ENCODE measurements at regions not wholly inside any gene's neighbourhood (a gene's known extent, or its start where the extent isn't known, plus 50 kb on each side); places are given as distances from the start of the nearest gene placed in this dataset.

GRCh38 chr9:29875547-29875946 is 2302.3 kb upstream of the C9orf72 start:
- Histone ChIP-seq H3K4me2 (no peak overlapping the region), H3K4me3 (no peak overlapping the region), H4K20me1 (ENCODE audit: insufficient read depth) (no peaks in the 10 kb centered on the region), H3K9me3 (ENCODE audit: insufficient read depth, low read depth) (no peaks in the 10 kb centered on the region), H2AFZ (no peak overlapping the region), H3K4me1 (replicated peaks; ENCODE audit: insufficient read depth) (no peaks in the 10 kb centered on the region), H3K79me2 (ENCODE audit: low read depth) (no peaks in the 10 kb centered on the region), H3K36me3 (ENCODE audit: low read depth) (no peaks in the 10 kb centered on the region), H3F3A (ENCODE audit: insufficient read depth, low read depth) (no peaks in the 10 kb centered on the region), H3K27ac (no peak overlapping the region), H3K27me3 (ENCODE audit: insufficient read depth, low read depth) (no peaks in the 10 kb centered on the region), H3K9me2 (ENCODE audit: insufficient read depth) (no peaks in the 10 kb centered on the region)
- intact Hi-C loops (cut with micrococcal nuclease; ENCODE audit: unreplicated experiment), result no loop called here
- ChIA-PET CTCF (no interaction called here), POLR2A (ENCODE audit: unreplicated experiment) (no interaction called here)
- BruUV-seq (replicated peaks), result no TSS peak
- no peak for TF ChIP-seq CTCF (conservative IDR thresholded peaks at IDR 0.05)
- DNase-seq, result no peak

GRCh38 chr9:29882767-29883166 is 2309.5 kb upstream of the C9orf72 start:
- H3K36me3 ChIP-seq (ENCODE audit: low read depth), result no peaks in the 10 kb centered on the region
- no peaks in the 10 kb centered on the region for H3K4me1 ChIP-seq (replicated peaks; ENCODE audit: insufficient read depth)
- no peaks in the 10 kb centered on the region for H3K79me2 ChIP-seq (ENCODE audit: low read depth)
- ChIA-PET POLR2A (ENCODE audit: unreplicated experiment) (no interaction called here), CTCF (no interaction called here)
- no peaks in the 10 kb centered on the region for H3K27me3 ChIP-seq (ENCODE audit: insufficient read depth, low read depth)
- no peak overlapping the region for H2AFZ ChIP-seq
- H3K9me3 ChIP-seq (ENCODE audit: insufficient read depth, low read depth), result no peaks in the 10 kb centered on the region
- no peak for TF ChIP-seq CTCF (conservative IDR thresholded peaks at IDR 0.05)
- no peak for TF ChIP-seq EZH2 (IDR thresholded peaks at IDR 0.05; ENCODE audit: low read depth)
- no TSS peak for BruUV-seq (replicated peaks)
- no peaks in the 10 kb centered on the region for H4K20me1 ChIP-seq (ENCODE audit: insufficient read depth)
- no peak overlapping the region for H3K4me3 ChIP-seq
- intact Hi-C loops (cut with micrococcal nuclease; ENCODE audit: unreplicated experiment), result no loop called here
- H3F3A ChIP-seq (ENCODE audit: insufficient read depth, low read depth), result no peaks in the 10 kb centered on the region
- H3K9me2 ChIP-seq (ENCODE audit: insufficient read depth), result no peaks in the 10 kb centered on the region
- H3K27ac ChIP-seq, result no peak overlapping the region
- no peak for DNase-seq
- H3K4me2 ChIP-seq, result no peak overlapping the region

- H3K27me3 ChIP-seq (ENCODE audit: insufficient read depth, low read depth), result no peaks in the 10 kb centered on the region
- H3K79me2 ChIP-seq (ENCODE audit: low read depth), result no peaks in the 10 kb centered on the region
- BruUV-seq (replicated peaks), result no TSS peak
- ChIA-PET POLR2A (ENCODE audit: unreplicated experiment) (no interaction called here), CTCF (no interaction called here)
- no peaks in the 10 kb centered on the region for H3F3A ChIP-seq (ENCODE audit: insufficient read depth, low read depth)
- no peak overlapping the region for H3K27ac ChIP-seq
- no peak for DNase-seq
- H2AFZ ChIP-seq, result no peak overlapping the region
- H3K4me2 ChIP-seq, result no peak overlapping the region
- TF ChIP-seq CTCF (conservative IDR thresholded peaks at IDR 0.05), result no peak
- no peak for TF ChIP-seq EZH2 (IDR thresholded peaks at IDR 0.05; ENCODE audit: low read depth)
- H3K9me3 ChIP-seq (ENCODE audit: insufficient read depth, low read depth), result no peaks in the 10 kb centered on the region
- H4K20me1 ChIP-seq (ENCODE audit: insufficient read depth), result no peaks in the 10 kb centered on the region
- no peak overlapping the region for H3K4me3 ChIP-seq
- no peaks in the 10 kb centered on the region for H3K36me3 ChIP-seq (ENCODE audit: low read depth)
- no peaks in the 10 kb centered on the region for H3K9me2 ChIP-seq (ENCODE audit: insufficient read depth)
- H3K4me1 ChIP-seq (replicated peaks; ENCODE audit: insufficient read depth), result no peaks in the 10 kb centered on the region
- intact Hi-C loops (cut with micrococcal nuclease; ENCODE audit: unreplicated experiment), result no loop called here
Measured at GRCh38 chr9:29906065-29906464, 2332.8 kb upstream of the C9orf72 start.

Measured in PC-9 (cell line).